T-helper 1 cell treated with Interleukin-12 subunit alpha and Interleukin-12 subunit beta and Interleukin-4 antibody, amounts not matched to agents 30 μg/mL and 1 μg/mL, for 36 hours (primary cell): ENCODE measurements at regions not wholly inside any gene's neighbourhood (a gene's known extent, or its start where the extent isn't known, plus 50 kb on each side); places are given as distances from the start of the nearest gene placed in this dataset.
"Not testable (repeated sequence)": the region's sequence is repeated elsewhere in the genome, so short reads cannot be mapped to it uniquely, and the experiment has no call there.

Experiments
- H3K27ac Mint-ChIP-seq: one replicate; pipeline ENCODE4 v1.8.0; 2021; ENCODE audit warnings: mild to moderate bottlenecking, mixed read lengths
- H3K27me3 Mint-ChIP-seq: one replicate; pipeline ENCODE4 v1.8.0; 2021; ENCODE audit warnings: low read depth, mixed read lengths
- H3K36me3 Mint-ChIP-seq: one replicate; pipeline ENCODE4 v1.8.0; 2021; ENCODE audit warnings: low read depth, mixed read lengths
- H3K4me1 Mint-ChIP-seq: one replicate; pipeline ENCODE4 v1.8.0; 2021; ENCODE audit warnings: low read depth, mixed read lengths
- H3K4me3 Mint-ChIP-seq: one replicate; pipeline ENCODE4 v1.8.0; 2021; ENCODE audit warnings: mild to moderate bottlenecking, moderate library complexity, mixed read lengths
- H3K9me3 Mint-ChIP-seq: one replicate; pipeline ENCODE4 v1.8.0; 2021; ENCODE audit warnings: mixed read lengths

DNA sequence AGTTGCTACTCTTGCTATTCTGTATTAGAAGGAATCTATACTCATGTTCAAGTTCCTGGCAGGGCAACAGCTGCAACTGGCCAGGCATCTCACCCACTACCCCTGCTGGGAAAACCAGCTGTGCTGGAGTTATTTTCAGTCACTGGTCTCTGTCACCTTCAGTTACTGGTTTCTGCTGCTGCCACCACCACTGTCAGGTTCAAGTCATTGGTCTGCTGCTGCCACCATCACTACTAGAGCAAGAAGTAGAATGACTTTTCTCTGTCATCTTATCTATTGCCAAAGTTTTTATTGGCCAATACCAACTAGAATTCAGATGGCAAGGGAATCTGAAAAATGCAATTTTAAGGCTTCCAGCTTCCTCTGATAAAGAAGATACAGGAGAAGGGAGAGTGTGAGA, 1615.2 kb downstream of the OLFM4 start:
- no peaks in the 10 kb centered on the region for H3K36me3 Mint-ChIP-seq
- no peak overlapping the region for H3K27ac Mint-ChIP-seq
- no peaks in the 10 kb centered on the region for H3K4me1 Mint-ChIP-seq
- H3K27me3 Mint-ChIP-seq: no peaks in the 10 kb centered on the region
- H3K4me3 Mint-ChIP-seq: no peak overlapping the region
- peaks cover 13% of the 10 kb centered on the region for H3K9me3 Mint-ChIP-seq

DNA sequence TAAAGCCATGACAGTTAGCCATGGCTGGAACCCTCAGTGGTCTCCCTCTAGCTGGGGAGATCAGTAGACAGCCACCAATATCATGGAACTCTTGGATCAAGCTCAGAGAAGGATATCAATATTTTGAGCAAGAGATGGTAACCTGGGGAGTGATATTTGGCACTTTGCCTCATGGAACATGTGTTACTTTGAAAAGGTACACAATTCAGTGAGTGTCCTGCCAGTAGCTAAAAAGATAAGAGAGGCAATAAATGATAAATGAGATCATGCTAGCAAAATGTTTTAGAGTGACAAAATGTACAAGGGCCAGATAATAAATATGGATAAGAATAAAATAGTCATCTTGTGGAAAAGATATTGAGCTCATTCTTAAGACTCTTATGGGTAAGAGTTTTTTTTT, 1618.7 kb downstream of the OLFM4 start:
- no peaks in the 10 kb centered on the region for H3K36me3 Mint-ChIP-seq
- peaks cover 7% of the 10 kb centered on the region for H3K9me3 Mint-ChIP-seq

DNA sequence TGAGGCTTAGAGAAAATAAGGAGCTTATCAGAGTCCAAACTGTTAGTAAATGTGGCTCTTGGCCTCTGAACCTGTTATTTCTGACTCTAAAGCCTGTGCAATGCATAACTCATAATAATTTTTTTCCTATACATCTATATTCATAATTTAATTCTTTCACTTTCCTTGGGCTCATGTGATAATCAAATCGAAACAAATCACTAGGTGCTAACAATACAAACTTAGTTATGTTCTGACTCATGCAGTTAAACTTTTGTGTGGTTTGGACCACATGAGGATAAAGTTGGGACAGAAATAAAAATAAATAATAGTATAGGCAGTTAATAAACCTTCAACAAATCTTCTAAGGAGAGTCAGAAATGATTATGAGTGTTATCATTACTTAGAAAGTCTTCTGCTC, 1629.0 kb downstream of the OLFM4 start:
- H3K9me3 Mint-ChIP-seq: peaks cover 27% of the 10 kb centered on the region
- no peaks in the 10 kb centered on the region for H3K4me1 Mint-ChIP-seq
- no peaks in the 10 kb centered on the region for H3K27me3 Mint-ChIP-seq
- no peak overlapping the region for H3K27ac Mint-ChIP-seq
- H3K36me3 Mint-ChIP-seq: no peaks in the 10 kb centered on the region
- no peak overlapping the region for H3K4me3 Mint-ChIP-seq

More for the DNA sequence above, 1618.7 kb downstream of the OLFM4 start:
- Mint-ChIP-seq H3K4me3 (no peak overlapping the region), H3K4me1 (no peaks in the 10 kb centered on the region), H3K27me3 (no peaks in the 10 kb centered on the region), H3K27ac (no peak overlapping the region)

DNA sequence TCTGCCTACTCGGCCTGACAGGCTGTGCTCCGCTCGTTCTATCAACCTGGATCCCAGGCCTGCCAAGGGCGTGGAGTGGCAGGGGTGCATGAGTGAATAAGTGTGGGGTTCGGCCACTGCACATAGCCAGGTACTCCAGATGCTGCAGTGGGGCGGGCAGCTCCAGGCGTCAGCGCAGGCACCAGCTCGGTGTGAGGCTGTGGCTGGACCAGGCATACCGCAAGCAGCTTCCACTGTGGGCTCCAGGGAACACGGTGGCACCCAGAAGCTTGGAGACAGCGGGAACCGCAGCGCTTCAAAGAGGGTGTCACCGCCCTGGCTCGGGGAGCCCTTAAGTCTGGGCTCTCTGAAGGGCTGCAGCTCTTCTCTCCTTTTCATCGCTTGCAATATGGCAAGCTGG, 1630.2 kb downstream of the OLFM4 start:
- Mint-ChIP-seq H3K4me1 (no peaks in the 10 kb centered on the region), H3K27ac (no peak overlapping the region), H3K9me3 (peaks cover 25% of the 10 kb centered on the region), H3K4me3 (no peak overlapping the region), H3K36me3 (no peaks in the 10 kb centered on the region), H3K27me3 (no peaks in the 10 kb centered on the region)

DNA sequence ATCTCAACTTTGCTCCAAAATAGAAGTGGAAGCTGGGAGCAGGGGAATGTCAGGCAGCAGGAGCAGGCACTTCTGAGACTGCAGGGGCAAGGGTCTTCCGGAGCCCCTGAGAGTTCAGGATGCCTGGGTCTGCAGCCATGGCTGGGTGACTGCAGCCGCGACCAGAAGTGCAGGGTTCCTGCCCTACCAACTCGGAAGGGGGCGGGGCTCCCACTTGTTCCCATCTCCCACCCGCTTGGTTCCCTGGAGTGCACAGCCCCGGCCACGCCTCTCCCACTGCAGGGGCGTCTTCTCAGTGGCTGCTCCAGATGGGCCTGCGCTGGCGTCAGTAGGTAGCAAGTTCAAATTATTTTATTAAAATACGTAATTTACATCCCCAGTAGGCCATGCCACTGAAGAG, 1631.7 kb downstream of the OLFM4 start:
- Mint-ChIP-seq H3K4me1 (no peaks in the 10 kb centered on the region), H3K4me3 (no peak overlapping the region), H3K27me3 (no peaks in the 10 kb centered on the region), H3K36me3 (no peaks in the 10 kb centered on the region), H3K9me3 (peaks cover 18% of the 10 kb centered on the region), H3K27ac (no peak overlapping the region)

DNA sequence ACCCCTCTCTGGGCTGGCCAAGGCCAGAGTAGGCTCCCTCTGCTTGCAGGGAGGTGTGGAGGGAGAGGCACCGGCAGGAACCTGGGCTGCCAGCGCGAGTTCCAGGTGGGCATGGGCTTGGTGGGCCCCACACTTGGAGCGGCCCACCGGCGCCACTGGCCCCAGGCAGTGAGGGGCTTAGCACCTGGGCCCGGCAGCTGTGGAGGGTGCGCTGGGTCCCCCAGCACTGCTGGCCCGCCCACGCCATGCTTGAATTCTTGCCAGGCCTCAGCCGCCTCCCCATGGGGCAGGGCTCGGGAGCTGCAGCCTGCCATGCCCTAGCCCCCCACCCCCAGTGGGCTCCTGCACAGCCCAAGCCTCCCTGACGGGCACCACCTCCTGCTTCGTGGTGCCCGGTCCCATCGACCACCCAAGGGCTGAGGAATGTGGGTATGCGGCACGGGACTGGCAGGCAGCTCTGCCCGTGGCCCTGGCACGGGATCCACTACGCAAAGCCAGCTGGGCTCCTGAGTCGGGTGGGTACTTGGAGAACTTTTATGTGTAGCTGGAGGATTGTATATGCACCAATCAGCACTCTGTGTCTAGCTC, 1648.0 kb downstream of the OLFM4 start:
- H3K9me3 Mint-ChIP-seq: peaks cover 18% of the 10 kb centered on the region
- no peak overlapping the region for H3K4me3 Mint-ChIP-seq
- no peak overlapping the region for H3K27ac Mint-ChIP-seq
- H3K27me3 Mint-ChIP-seq: no peaks in the 10 kb centered on the region
- no peaks in the 10 kb centered on the region for H3K36me3 Mint-ChIP-seq
- H3K4me1 Mint-ChIP-seq: no peaks in the 10 kb centered on the region

DNA sequence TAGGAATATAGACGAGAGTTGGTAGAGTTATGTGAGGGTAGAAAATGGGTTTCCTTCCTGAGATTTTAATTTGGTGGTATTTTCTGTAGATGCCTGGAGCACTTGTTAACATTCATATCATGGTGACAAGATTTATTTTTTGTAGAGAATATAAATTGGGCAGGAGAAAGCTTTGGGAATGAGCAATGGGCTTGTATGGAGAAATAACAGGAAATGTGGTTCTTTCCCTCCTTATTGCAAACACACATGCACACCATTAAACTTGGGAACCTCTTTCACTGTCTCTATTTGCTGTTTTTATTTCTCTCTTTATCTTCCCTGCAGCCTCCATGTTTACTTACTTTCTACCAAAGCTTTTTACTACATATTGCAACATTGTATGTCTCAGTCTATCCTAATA, 1653.6 kb downstream of the OLFM4 start:
- H3K4me3 Mint-ChIP-seq: no peak overlapping the region
- no peaks in the 10 kb centered on the region for H3K36me3 Mint-ChIP-seq
- no peaks in the 10 kb centered on the region for H3K27me3 Mint-ChIP-seq
- peaks cover 18% of the 10 kb centered on the region for H3K9me3 Mint-ChIP-seq
- no peak overlapping the region for H3K27ac Mint-ChIP-seq
- no peaks in the 10 kb centered on the region for H3K4me1 Mint-ChIP-seq

DNA sequence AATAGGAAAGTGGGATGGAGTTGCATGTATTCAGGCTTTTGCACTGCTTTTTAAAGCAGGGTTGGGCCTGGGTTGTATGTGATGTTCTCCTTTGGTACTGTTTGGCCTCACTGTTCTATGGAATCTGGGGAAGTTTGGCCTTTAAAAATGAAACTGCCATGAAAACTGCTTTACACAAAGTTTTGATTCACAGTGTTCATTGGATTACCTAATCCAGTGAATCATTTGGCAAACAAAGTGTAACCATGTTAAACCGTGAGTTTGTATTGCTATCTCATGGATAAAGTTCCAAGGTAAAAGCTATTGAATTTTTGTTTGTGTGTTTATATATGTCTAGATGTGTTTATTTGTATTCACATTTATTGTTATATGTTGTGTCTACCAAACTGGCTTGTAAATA, 1658.6 kb downstream of the OLFM4 start:
- no peaks in the 10 kb centered on the region for H3K9me3 Mint-ChIP-seq
- no peak overlapping the region for H3K27ac Mint-ChIP-seq
- no peaks in the 10 kb centered on the region for H3K27me3 Mint-ChIP-seq
- no peaks in the 10 kb centered on the region for H3K4me1 Mint-ChIP-seq
- no peaks in the 10 kb centered on the region for H3K36me3 Mint-ChIP-seq
- no peak overlapping the region for H3K4me3 Mint-ChIP-seq

DNA sequence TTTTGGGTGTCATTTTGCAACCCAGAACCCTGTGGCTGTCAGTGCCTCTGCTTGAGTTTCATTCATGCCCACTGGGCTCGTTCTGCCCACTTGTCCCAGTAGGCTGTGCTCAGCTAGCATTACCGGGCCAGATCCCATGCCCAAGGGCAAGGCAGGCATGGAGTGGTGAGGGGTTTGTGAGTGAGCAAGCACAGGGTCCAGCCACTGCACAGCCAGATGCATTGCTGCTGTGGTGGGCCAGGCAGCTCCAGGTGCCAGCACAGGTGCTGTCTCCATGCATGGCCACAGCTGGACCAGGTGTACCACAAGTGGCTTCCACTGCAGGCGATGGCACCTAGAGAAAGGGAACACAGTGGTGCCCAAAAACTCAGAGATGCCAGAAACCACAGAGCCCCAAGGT, 1671.2 kb downstream of the OLFM4 start:
- Mint-ChIP-seq H3K27me3 (no peaks in the 10 kb centered on the region), H3K4me3 (no peak overlapping the region), H3K36me3 (no peaks in the 10 kb centered on the region), H3K27ac (no peak overlapping the region), H3K4me1 (no peaks in the 10 kb centered on the region), H3K9me3 (peaks cover 23% of the 10 kb centered on the region)

DNA sequence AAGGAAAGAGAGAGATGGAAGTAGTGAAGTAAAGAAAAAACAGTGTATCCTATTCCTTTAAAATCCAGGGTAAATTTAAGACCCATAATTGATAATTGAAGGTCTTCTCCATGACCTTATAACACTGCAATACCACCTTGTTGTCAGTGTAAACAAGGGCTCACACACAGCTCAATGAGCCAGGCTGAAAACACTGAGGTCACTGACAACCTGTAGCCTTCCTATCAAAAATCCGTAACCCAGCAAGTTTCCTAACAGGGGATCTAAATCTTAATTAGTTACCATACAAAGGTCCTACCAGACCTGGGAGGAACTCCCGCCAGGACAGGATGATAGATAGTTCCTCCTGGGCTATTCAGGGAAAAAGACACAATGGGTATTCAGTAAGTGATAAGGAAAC, 1677.1 kb downstream of the OLFM4 start:
- H3K36me3 Mint-ChIP-seq: no peaks in the 10 kb centered on the region
- H3K4me3 Mint-ChIP-seq: no peak overlapping the region
- H3K9me3 Mint-ChIP-seq: peaks cover 15% of the 10 kb centered on the region
- no peaks in the 10 kb centered on the region for H3K27me3 Mint-ChIP-seq
- H3K27ac Mint-ChIP-seq: no peak overlapping the region
- no peaks in the 10 kb centered on the region for H3K4me1 Mint-ChIP-seq

DNA sequence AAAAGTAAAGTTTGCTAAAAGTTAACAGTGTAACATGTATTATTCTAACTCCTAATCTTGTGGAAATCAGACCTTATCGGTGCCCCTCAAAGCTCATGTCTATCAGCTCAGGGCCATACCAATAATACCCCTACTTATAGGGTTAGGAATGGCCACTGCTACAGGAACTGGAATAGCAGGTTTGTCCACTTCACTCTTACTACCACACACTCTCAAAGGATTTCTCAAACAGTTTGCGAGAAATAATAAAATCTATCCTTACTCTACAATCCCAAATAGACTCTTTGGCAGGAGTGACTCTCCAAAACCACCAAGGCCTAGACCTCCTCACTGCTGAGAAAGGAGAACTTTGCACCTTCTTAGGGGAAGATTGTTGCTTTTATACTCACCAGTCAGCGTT, 1677.7 kb downstream of the OLFM4 start:
- peaks cover 10% of the 10 kb centered on the region for H3K9me3 Mint-ChIP-seq
- no peaks in the 10 kb centered on the region for H3K36me3 Mint-ChIP-seq
- no peak overlapping the region for H3K4me3 Mint-ChIP-seq
- H3K27ac Mint-ChIP-seq: no peak overlapping the region
- H3K27me3 Mint-ChIP-seq: no peaks in the 10 kb centered on the region
- no peaks in the 10 kb centered on the region for H3K4me1 Mint-ChIP-seq

DNA sequence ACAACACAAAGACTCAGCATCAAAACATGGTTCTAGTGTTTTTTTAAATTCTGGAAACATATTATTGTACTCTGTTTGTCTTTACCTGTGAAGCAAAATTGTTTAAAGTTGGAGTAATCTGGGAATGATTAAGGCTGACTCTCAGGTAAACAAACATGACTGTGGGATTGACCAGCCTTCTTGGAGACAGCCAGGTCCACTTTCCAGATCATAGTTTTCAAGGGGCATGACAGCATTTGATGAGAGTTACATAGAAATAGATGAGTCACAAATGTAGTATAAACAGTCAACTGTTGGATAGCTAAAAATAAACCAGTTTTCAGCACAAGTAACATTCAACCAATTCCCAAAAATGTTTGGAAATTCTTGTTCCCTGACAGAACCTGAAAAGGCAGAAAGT, 1680.9 kb downstream of the OLFM4 start:
- H3K27me3 Mint-ChIP-seq: no peaks in the 10 kb centered on the region
- H3K36me3 Mint-ChIP-seq: no peaks in the 10 kb centered on the region
- H3K9me3 Mint-ChIP-seq: peaks cover 12% of the 10 kb centered on the region
- no peaks in the 10 kb centered on the region for H3K4me1 Mint-ChIP-seq
- no peak overlapping the region for H3K4me3 Mint-ChIP-seq
- no peak overlapping the region for H3K27ac Mint-ChIP-seq

DNA sequence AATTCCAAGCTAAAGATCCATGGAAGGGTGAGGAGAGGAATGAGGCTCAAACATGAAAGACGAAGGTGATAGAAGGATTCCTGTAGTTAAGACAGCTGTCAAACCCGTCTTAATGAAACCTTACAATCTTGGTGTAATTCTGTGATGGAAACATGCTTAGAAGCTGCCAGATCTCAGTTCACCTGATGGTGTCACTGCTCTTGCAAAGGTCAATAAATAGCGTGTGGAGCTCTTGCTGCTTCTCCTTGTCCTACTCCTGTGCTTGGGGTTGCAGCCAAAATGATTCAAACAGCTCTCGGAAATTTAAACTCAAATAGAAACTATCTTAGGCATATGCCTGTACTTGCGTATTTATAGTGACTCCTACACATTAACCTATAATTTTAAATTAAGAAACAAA, 1705.0 kb downstream of the OLFM4 start:
- H3K27me3 Mint-ChIP-seq: no peaks in the 10 kb centered on the region
- H3K4me3 Mint-ChIP-seq: no peak overlapping the region
- H3K36me3 Mint-ChIP-seq: no peaks in the 10 kb centered on the region
- H3K27ac Mint-ChIP-seq: no peak overlapping the region
- H3K9me3 Mint-ChIP-seq: peaks cover 26% of the 10 kb centered on the region
- no peaks in the 10 kb centered on the region for H3K4me1 Mint-ChIP-seq

DNA sequence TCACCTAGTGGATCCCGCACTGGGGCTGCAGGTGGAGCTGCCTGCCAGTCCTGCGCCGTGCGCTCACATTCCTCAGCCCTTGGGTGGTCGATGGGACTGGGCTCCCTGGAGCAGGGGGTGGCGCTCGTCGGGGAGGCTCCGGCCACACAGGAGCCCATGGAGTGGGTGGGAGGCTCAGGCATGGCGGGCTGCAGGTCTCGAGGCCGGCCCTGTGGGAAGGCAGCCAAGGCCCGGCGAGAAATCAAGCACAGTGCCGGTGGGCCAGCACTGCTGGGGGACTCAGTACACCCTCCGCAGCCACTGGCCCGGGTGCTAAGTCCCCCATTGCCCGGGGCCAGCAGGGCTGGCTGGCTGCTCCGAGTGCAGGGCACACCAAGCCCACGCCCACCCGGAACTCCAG, 1708.6 kb downstream of the OLFM4 start:
- H3K36me3 Mint-ChIP-seq, H3K9me3 Mint-ChIP-seq: not testable (repeated sequence)

DNA sequence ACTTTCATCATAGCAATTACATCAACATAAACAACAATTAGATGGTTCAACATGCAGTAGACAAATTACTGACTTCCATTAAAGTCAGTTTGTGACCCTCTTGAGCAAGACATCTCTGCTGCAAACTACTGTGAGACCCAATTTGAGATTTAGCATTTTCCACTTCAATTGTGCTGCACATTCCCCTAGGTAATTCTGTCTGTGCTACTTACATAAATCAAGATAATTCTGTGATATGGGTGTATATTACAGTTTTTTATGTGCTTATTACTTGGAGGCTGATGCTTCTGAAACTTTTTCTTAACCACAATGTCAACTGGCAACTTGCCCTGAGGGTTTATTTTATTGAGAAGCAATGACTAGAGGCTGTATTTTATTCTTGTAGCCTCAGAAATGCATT, 1714.4 kb downstream of the OLFM4 start:
- H3K4me1 Mint-ChIP-seq: no peaks in the 10 kb centered on the region
- H3K4me3 Mint-ChIP-seq: no peak overlapping the region
- no peak overlapping the region for H3K27ac Mint-ChIP-seq
- no peaks in the 10 kb centered on the region for H3K27me3 Mint-ChIP-seq
- H3K36me3 Mint-ChIP-seq: no peaks in the 10 kb centered on the region
- peaks cover 3% of the 10 kb centered on the region for H3K9me3 Mint-ChIP-seq

More for the DNA sequence above, 1708.6 kb downstream of the OLFM4 start:
- H3K4me1 Mint-ChIP-seq, H3K4me3 Mint-ChIP-seq, H3K27me3 Mint-ChIP-seq, H3K27ac Mint-ChIP-seq: not testable (repeated sequence)

DNA sequence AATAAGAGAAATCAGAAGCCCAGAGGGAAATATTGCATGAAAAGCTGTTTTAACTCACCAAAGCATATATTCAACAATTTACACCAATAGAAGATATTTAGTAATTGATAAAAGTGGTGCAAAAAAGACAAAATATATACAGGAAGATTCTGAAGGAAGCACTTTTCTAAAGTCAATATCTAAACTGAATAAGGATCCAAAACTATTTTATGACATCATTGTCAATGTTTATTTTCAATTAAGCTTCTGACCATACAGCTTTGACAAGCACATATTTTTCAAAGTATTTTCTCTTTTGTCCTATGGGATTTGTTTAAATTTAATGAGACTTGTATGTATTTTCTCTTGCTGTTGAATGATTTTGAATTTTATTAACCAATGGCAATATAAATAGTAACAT, 1716.1 kb downstream of the OLFM4 start:
- H3K4me3 Mint-ChIP-seq: no peak overlapping the region
- no peak overlapping the region for H3K27ac Mint-ChIP-seq
- H3K9me3 Mint-ChIP-seq: peaks cover 3% of the 10 kb centered on the region
- H3K36me3 Mint-ChIP-seq: no peaks in the 10 kb centered on the region
- no peaks in the 10 kb centered on the region for H3K27me3 Mint-ChIP-seq
- H3K4me1 Mint-ChIP-seq: no peaks in the 10 kb centered on the region
